IPS-20b (cell line): ENCODE measurements at regions not wholly inside any gene's neighbourhood (a gene's known extent, or its start where the extent isn't known, plus 50 kb on each side); places are given as distances from the start of the nearest gene placed in this dataset.
"Not testable (repeated sequence)": the region's sequence is repeated elsewhere in the genome, so short reads cannot be mapped to it uniquely, and the experiment has no call there.

ENCODE experiments used
- H3K27ac ChIP-seq: one replicate; pipeline ENCODE4 v1.5.1; 2013; ENCODE audit warnings: low read length
- H3K27me3 ChIP-seq: 2 replicates; pipeline ENCODE4 v1.6.1; 2013; ENCODE audit warnings: mild to moderate bottlenecking, low read length, inconsistent platforms; ENCODE audit not compliant: insufficient read depth
- H3K36me3 ChIP-seq: 2 replicates; pipeline ENCODE4 v1.6.1; 2013; ENCODE audit warnings: low read depth, mild to moderate bottlenecking, inconsistent platforms, low read length, moderate library complexity; ENCODE audit not compliant: insufficient read depth
- H3K4me1 ChIP-seq: 2 replicates; pipeline ENCODE4 v1.6.1; 2013; ENCODE audit warnings: mild to moderate bottlenecking, control low read depth, inconsistent platforms, low read length, moderate library complexity; ENCODE audit not compliant: insufficient read depth
- H3K4me3 ChIP-seq: 2 replicates; pipeline ENCODE4 v1.5.1; 2013; ENCODE audit warnings: mild to moderate bottlenecking, low read length, inconsistent platforms
- H3K9ac ChIP-seq: 2 replicates; pipeline ENCODE4 v1.6.1; 2013; ENCODE audit warnings: low read depth, mild to moderate bottlenecking, inconsistent platforms, low read length, moderate library complexity
- H3K9me3 ChIP-seq: 2 replicates; pipeline ENCODE4 v1.6.1; 2013; ENCODE audit warnings: mild to moderate bottlenecking, low read depth, low read length, inconsistent platforms; ENCODE audit not compliant: insufficient read depth

GRCh38 chr2:122692400-122693083, 937.1 kb downstream of the TSN start:
- H3K4me3 ChIP-seq, result no peak overlapping the region
- no peaks in the 10 kb centered on the region for H3K27me3 ChIP-seq
- no peak overlapping the region for H3K9ac ChIP-seq
- no peaks in the 10 kb centered on the region; the same call in 1 of the 2 replicates for H3K4me1 ChIP-seq
- H3K36me3 ChIP-seq, result no peaks in the 10 kb centered on the region
- H3K27ac ChIP-seq, result no peak overlapping the region
- H3K9me3 ChIP-seq, result no peaks in the 10 kb centered on the region

GRCh38 chr2:122697415-122697814, 942.0 kb downstream of the TSN start:
- Histone ChIP-seq H3K27ac (no peak overlapping the region), H3K4me1 (no peaks in the 10 kb centered on the region), H3K9ac (no peak overlapping the region), H3K27me3 (no peaks in the 10 kb centered on the region), H3K9me3 (no peaks in the 10 kb centered on the region), H3K4me3 (no peak overlapping the region), H3K36me3 (no peaks in the 10 kb centered on the region)

DNA sequence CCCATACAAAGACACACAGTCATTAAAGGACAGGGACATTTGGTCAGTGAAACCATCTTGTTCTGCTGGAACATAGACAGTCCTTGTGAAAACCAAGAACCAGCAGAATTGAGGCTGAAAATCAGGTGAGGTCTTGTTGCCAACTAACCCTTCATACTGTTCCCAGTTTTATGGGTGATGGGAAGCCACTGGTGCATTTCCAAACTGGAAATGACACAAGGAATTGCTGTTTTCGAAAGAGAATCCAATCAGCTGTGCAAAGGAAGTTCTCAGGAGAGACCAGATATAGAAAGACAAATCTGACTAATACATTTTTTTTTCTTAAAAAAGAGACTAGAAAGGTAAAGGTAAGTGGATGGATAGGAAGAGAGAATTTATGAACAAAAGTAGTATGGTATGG, 948.2 kb downstream of the TSN start:
- H3K36me3 ChIP-seq, result no peaks in the 10 kb centered on the region
- H3K9ac ChIP-seq, result no peak overlapping the region
- no peak overlapping the region for H3K27ac ChIP-seq
- no peaks in the 10 kb centered on the region for H3K4me1 ChIP-seq
- no peak overlapping the region for H3K4me3 ChIP-seq
- no peaks in the 10 kb centered on the region for H3K9me3 ChIP-seq
- no peaks in the 10 kb centered on the region for H3K27me3 ChIP-seq

DNA sequence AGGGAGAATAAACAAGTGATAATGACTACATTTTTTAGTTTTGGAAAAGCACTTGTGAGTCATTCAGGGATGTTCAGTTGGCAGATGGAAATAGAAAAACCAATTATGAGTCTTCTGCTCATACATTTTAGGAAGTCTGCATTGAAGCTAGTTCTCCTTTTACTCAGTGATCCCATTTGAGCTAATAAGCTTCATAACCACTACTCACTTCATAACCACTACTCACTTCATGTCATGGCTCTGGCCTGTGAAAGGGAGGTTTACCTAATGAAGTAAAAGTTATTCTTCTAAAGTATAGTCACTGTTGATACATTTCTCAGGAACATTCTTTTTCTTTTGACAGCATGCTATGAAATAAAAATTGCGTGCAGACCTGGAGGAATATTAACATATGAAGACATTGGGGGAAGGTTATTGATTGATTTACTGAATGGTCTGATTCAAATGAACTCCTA, 948.7 kb downstream of the TSN start:
- Histone ChIP-seq H3K9ac (no peak overlapping the region), H3K4me1 (no peaks in the 10 kb centered on the region), H3K27ac (no peak overlapping the region), H3K9me3 (no peaks in the 10 kb centered on the region), H3K27me3 (no peaks in the 10 kb centered on the region), H3K4me3 (no peak overlapping the region), H3K36me3 (no peaks in the 10 kb centered on the region)

DNA sequence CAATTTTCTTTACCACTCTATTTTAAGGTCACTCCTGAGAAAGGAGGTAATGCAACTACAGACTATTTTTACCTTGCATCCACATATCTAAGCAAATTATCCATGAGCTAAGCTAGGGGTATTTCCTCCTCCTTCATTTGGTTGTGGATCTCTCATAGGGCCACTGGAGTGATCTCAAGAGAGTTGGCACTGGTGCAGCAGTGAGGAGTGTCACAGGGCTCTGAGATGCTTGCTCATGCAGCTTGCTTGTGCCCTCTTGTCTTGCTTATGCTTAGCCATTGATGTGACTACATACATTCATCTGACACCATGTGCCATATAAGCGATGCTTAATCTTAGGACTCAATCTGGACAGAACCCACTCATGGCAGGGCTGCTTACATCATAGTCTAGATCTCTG, 950.3 kb downstream of the TSN start:
- no peak overlapping the region for H3K9ac ChIP-seq
- H3K27ac ChIP-seq, result no peak overlapping the region
- H3K36me3 ChIP-seq, result no peaks in the 10 kb centered on the region
- H3K4me3 ChIP-seq, result no peak overlapping the region
- no peaks in the 10 kb centered on the region for H3K9me3 ChIP-seq
- H3K4me1 ChIP-seq, result no peaks in the 10 kb centered on the region
- H3K27me3 ChIP-seq, result no peaks in the 10 kb centered on the region

DNA sequence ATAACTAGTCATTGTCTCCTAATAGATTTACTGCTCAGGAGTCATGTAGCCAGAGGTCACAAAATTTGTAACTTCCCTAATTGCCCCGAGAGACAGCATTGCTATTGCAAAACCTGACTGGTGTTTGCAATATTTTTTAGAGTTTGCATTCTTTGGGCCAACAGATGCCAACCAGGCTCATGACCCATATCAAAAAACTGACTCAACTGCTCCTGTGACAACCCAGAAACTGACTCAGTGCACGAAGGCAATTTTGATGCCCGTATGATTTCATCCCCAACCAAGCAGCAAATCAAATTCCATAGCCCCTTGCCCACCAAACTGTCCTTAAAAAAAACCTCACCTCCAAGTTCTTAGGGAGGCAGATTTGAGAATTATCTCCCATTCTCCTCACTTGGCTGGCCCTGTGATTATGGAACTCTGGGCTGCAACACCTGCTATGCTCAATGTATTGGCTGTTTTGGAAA, 951.3 kb downstream of the TSN start:
- no peaks in the 10 kb centered on the region for H3K27me3 ChIP-seq
- H3K36me3 ChIP-seq, result no peaks in the 10 kb centered on the region
- H3K9ac ChIP-seq, result no peak overlapping the region
- no peak overlapping the region for H3K4me3 ChIP-seq
- no peak overlapping the region for H3K27ac ChIP-seq
- no peaks in the 10 kb centered on the region for H3K4me1 ChIP-seq
- no peaks in the 10 kb centered on the region for H3K9me3 ChIP-seq

DNA sequence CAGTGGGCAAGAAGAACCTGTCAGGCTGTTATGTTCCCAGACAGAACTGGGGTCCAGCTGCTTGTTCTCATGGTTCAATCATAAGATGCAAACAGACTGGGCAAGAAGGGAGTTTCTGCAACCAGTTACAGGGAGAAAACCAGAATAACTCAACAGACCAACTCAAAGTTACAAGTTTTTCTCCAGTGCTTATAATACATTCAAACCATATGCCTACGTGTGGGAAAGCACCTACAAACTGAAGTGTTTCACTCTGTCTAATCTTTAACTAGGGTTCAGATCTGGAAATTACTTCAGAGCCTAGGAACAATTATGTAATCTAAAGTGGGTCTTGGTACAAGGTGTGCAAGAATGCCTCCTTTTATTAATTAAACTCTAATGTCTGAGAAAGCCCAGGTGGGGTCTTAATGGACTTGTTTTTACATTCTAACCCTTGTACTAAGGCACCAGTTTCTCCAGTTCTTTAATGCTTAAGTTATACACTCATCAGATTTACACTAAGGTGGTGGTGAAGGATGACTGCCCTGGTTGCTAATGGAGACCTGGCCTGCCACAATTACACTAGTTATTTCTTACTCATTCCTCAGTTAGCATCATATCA, 951.9 kb downstream of the TSN start:
- no peaks in the 10 kb centered on the region for H3K4me1 ChIP-seq
- no peak overlapping the region for H3K9ac ChIP-seq
- H3K9me3 ChIP-seq, result no peaks in the 10 kb centered on the region
- no peaks in the 10 kb centered on the region for H3K36me3 ChIP-seq
- no peaks in the 10 kb centered on the region for H3K27me3 ChIP-seq
- H3K4me3 ChIP-seq, result no peak overlapping the region
- no peak overlapping the region for H3K27ac ChIP-seq

GRCh38 chr2:122710049-122710448, 954.6 kb downstream of the TSN start:
- no peaks in the 10 kb centered on the region for H3K27me3 ChIP-seq
- no peaks in the 10 kb centered on the region for H3K36me3 ChIP-seq
- no peak overlapping the region for H3K9ac ChIP-seq
- no peak overlapping the region for H3K27ac ChIP-seq
- no peaks in the 10 kb centered on the region; the same call in 1 of the 2 replicates for H3K9me3 ChIP-seq
- no peak overlapping the region for H3K4me3 ChIP-seq
- no peaks in the 10 kb centered on the region for H3K4me1 ChIP-seq

DNA sequence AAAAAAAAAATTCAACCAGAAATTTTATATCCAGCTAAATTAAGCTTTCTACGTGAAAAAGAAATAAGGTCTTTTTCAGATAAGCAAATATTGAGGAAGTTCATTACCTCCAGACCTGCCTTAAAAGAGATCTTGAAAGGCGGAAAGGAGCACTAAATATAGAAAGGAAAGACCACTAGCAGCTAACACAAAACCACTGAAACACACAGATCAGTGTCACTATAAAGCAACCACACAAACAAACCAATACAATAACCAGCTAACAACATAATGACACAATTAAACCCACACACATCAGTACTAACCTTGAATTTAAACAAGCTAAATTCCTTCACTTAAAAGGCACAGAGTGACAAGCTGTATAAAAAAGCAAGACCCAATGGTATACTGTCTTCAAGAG, 958.3 kb downstream of the TSN start:
- no peak overlapping the region for H3K4me3 ChIP-seq
- H3K9me3 ChIP-seq, result no peaks in the 10 kb centered on the region; the same call in 1 of the 2 replicates
- H3K4me1 ChIP-seq, result no peaks in the 10 kb centered on the region
- no peak overlapping the region for H3K9ac ChIP-seq
- H3K27ac ChIP-seq, result no peak overlapping the region
- H3K36me3 ChIP-seq, result no peaks in the 10 kb centered on the region
- H3K27me3 ChIP-seq, result no peaks in the 10 kb centered on the region

DNA sequence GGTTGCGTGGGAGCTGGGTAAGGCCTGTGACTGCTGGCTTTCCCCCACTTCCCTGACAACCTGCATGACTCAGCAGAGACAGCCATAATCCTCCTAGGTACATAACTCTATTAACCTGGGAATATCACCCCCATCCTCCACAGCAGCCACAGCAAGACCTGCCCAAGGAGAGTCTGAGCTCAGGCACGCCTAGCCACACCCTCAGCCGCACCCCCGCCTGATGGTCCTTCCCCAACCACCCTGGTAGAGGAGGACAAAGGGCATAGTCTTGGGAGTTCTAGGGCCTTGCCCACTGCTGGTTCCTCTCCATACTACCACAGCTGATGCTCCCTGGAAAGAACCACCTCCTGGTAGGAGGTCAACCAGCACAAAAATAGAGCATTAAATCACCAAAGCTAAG, 965.4 kb downstream of the TSN start:
- not testable (repeated sequence) for H3K36me3 ChIP-seq, H3K27ac ChIP-seq, H3K27me3 ChIP-seq, H3K4me3 ChIP-seq, H3K4me1 ChIP-seq, H3K9me3 ChIP-seq, H3K9ac ChIP-seq

DNA sequence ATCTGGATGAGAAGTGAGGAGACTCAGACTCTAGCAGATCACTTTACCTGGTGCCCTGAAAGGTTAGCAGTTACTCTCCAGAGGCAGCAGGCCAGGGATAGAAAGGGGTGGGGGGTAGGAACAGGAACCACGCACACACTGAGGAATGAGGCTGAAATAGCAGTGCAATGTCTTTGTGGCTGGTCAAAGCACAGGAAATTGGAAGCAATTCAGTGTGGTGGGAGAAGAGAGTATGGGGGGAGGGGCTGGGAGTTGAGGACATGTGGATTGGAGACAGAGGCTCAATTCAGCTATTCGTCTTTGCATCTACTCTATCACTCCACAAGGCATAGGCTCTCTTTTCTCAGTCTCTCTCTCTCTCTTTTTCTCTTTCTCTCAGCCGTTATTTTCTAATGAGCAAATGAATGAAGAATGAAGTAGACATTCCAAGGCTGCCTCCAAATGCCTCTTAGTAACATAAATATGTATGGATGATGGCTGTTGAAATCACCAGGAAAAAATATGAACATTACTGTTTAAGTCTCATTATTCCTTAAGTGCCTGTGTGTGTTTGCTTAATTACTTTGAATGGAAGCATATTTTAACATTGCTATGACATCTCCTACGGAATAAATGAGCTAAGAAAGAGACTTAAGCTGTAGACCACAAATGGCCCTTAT, 979.4 kb downstream of the TSN start:
- Histone ChIP-seq H3K9ac (no peak overlapping the region; the same call in 1 of the 2 replicates), H3K36me3 (no peaks in the 10 kb centered on the region), H3K27me3 (no peaks in the 10 kb centered on the region), H3K9me3 (peaks cover 3% of the 10 kb centered on the region; the same call in 1 of the 2 replicates), H3K4me3 (no peak overlapping the region), H3K27ac (no peak overlapping the region), H3K4me1 (peaks cover 15% of the 10 kb centered on the region)

GRCh38 chr2:122736279-122736678, 980.8 kb downstream of the TSN start:
- peaks cover 15% of the 10 kb centered on the region for H3K4me1 ChIP-seq
- H3K36me3 ChIP-seq, result no peaks in the 10 kb centered on the region
- no peak overlapping the region for H3K9ac ChIP-seq
- peaks cover 3% of the 10 kb centered on the region; the same call in 1 of the 2 replicates for H3K9me3 ChIP-seq
- no peaks in the 10 kb centered on the region for H3K27me3 ChIP-seq
- no peak overlapping the region for H3K27ac ChIP-seq
- H3K4me3 ChIP-seq, result no peak overlapping the region
